ENCODE measurements at regions not wholly inside any gene's neighbourhood (a gene's known extent, or its start where the extent isn't known, plus 50 kb on each side); places are given as distances from the start of the nearest gene placed in this dataset.

DNA sequence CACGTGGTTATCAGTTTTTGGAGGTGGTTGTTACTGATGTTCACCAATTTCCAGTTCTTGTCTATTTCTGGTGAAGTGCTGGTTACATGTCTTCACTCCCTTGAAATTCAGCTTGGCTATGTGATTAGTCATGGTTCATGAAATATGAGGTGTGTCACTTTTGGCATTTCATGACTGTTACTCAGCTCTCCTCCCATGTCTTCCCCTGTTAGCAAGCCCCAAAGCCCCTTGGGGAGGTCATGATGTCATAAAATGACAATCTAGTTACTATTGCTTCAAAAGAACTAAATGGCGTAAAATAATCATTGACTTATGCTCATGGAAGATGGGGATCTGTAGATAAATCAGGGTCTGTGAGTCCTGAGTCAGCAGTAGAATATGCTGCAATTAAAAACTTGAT is 425.1 kb downstream of the SETD4 start:
- TF ChIP-seq, protein P1, sequence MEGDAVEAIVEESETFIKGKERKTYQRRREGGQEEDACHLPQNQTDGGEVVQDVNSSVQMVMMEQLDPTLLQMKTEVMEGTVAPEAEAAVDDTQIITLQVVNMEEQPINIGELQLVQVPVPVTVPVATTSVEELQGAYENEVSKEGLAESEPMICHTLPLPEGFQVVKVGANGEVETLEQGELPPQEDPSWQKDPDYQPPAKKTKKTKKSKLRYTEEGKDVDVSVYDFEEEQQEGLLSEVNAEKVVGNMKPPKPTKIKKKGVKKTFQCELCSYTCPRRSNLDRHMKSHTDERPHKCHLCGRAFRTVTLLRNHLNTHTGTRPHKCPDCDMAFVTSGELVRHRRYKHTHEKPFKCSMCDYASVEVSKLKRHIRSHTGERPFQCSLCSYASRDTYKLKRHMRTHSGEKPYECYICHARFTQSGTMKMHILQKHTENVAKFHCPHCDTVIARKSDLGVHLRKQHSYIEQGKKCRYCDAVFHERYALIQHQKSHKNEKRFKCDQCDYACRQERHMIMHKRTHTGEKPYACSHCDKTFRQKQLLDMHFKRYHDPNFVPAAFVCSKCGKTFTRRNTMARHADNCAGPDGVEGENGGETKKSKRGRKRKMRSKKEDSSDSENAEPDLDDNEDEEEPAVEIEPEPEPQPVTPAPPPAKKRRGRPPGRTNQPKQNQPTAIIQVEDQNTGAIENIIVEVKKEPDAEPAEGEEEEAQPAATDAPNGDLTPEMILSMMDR (IDR thresholded peaks at IDR 0.05) = no peak
- TF ChIP-seq POLR2A (IDR thresholded peaks at IDR 0.05) = no peak
